Liver (tissue), 8 donors: ENCODE measurements at regions not wholly inside any gene's neighbourhood (a gene's known extent, or its start where the extent isn't known, plus 50 kb on each side); places are given as distances from the start of the nearest gene placed in this dataset.

Experiments
- DNase-seq: peaks from one replicate; pipeline ENCODE4 v3.0.0-alpha.2; 2017; ENCODE audit warnings: low spot score
- H3K27ac ChIP-seq, 2 donors: one replicate each; pipeline ENCODE4 v1.7.0; 2013; ENCODE audit warnings: inconsistent platforms in 2 of 2, low read length in 2 of 2, control low read depth in 1 of 2, low read depth in 1 of 2, mild to moderate bottlenecking in 1 of 2
- H3K27me3 ChIP-seq, 4 donors: one replicate each; pipeline versions ENCODE4 v1.6.1 to v1.7.0; 2013; ENCODE audit warnings: low read length in 3 of 4, inconsistent platforms in 1 of 4, mild to moderate bottlenecking in 1 of 4, moderate library complexity in 1 of 4; ENCODE audit not compliant: control insufficient read depth in 4 of 4, insufficient read depth in 4 of 4
- H3K36me3 ChIP-seq, 4 donors: one replicate each; pipeline versions ENCODE4 v1.6.1 to v1.7.0; 2013; ENCODE audit warnings: low read length in 3 of 4, mild to moderate bottlenecking in 3 of 4, low read depth in 1 of 4, moderate library complexity in 1 of 4; ENCODE audit not compliant: control insufficient read depth in 4 of 4, insufficient read depth in 3 of 4
- H3K4me1 ChIP-seq, 4 donors: one replicate each; pipeline versions ENCODE4 v1.6.1 to v1.7.0; 2013; ENCODE audit warnings: low read length in 3 of 4, mild to moderate bottlenecking in 3 of 4, moderate library complexity in 1 of 4; ENCODE audit not compliant: control insufficient read depth in 4 of 4, insufficient read depth in 4 of 4
- H3K4me3 ChIP-seq, 3 donors: one replicate each; pipeline versions ENCODE4 v1.6.1 to v1.7.0; 2013; ENCODE audit warnings: low read length in 3 of 3, control low read depth in 1 of 3, low read depth in 1 of 3, mild to moderate bottlenecking in 1 of 3
- H3K9ac ChIP-seq, 2 donors: one replicate each; pipeline ENCODE4 v1.7.0; 2013; ENCODE audit warnings: low read length in 2 of 2, mild to moderate bottlenecking in 2 of 2, moderate library complexity in 2 of 2, control low read depth in 1 of 2, low read depth in 1 of 2
- H3K9me3 ChIP-seq, 4 donors: one replicate each; pipeline versions ENCODE4 v1.6.1 to v1.7.0; 2013; ENCODE audit warnings: low read length in 3 of 4; ENCODE audit not compliant: control insufficient read depth in 4 of 4
- ATF3 ChIP-seq: IDR thresholded peaks from 2 replicates; pipeline ENCODE4 v1.6.1; 2016; ENCODE audit warnings: antibody characterized with exemption
- CTCF ChIP-seq: fragments of 150-350 bp; IDR thresholded peaks from 2 replicates; pipeline ENCODE4 v1.5.1; 2017; ENCODE audit warnings: improper control_type of control experiment, low read depth, low read length; ENCODE audit not compliant: missing input control
- EGR1 ChIP-seq, 2 donors: IDR thresholded peaks; 2 replicates each; pipeline ENCODE4 v1.6.1; 2016 to 2018; ENCODE audit warnings: antibody characterized with exemption in 2 of 2, low read depth in 2 of 2
- FOXA1 ChIP-seq: IDR thresholded peaks from 2 replicates; pipeline ENCODE4 v1.6.1; 2016; ENCODE audit warnings: antibody characterized with exemption
- FOXA2 ChIP-seq: IDR thresholded peaks from 2 replicates; pipeline ENCODE4 v1.6.1; 2016; ENCODE audit warnings: antibody characterized with exemption
- GABPA ChIP-seq, 2 donors: IDR thresholded peaks in 1 of 2; conservative IDR thresholded peaks in 1 of 2; 2 replicates each; pipeline ENCODE4 v1.6.1; 2016; ENCODE audit warnings: antibody characterized with exemption in 2 of 2, mild to moderate bottlenecking in 1 of 2, moderate library complexity in 1 of 2
- HNF4A ChIP-seq, 2 donors: conservative IDR thresholded peaks; 2 replicates each; pipeline ENCODE4 v1.6.1; 2016; ENCODE audit warnings: antibody characterized with exemption in 2 of 2, mild to moderate bottlenecking in 2 of 2
- HNF4G ChIP-seq: IDR thresholded peaks from 2 replicates; pipeline ENCODE4 v1.6.1; 2016; ENCODE audit warnings: antibody characterized with exemption
- JUND ChIP-seq, 2 donors: IDR thresholded peaks; 2 replicates each; pipeline ENCODE4 v1.6.1; 2016; ENCODE audit warnings: antibody characterized with exemption in 2 of 2
- MAX ChIP-seq: IDR thresholded peaks from 2 replicates; pipeline ENCODE4 v1.6.1; 2016; ENCODE audit warnings: antibody characterized with exemption
- NR2F2 ChIP-seq: IDR thresholded peaks from 2 replicates; pipeline ENCODE4 v1.6.1; 2016; ENCODE audit warnings: antibody characterized with exemption
- REST ChIP-seq: IDR thresholded peaks from 2 replicates; pipeline ENCODE4 v1.6.1; 2016; ENCODE audit warnings: antibody characterized with exemption, mild to moderate bottlenecking
- RXRA ChIP-seq, 2 donors: IDR thresholded peaks; 2 replicates each; pipeline ENCODE4 v1.6.1; 2017 to 2018; ENCODE audit warnings: antibody characterized with exemption in 2 of 2, mild to moderate bottlenecking in 1 of 2
- SP1 ChIP-seq: IDR thresholded peaks from 2 replicates; pipeline ENCODE4 v1.6.1; 2018; ENCODE audit warnings: antibody characterized with exemption, mild to moderate bottlenecking
- TAF1 ChIP-seq: conservative IDR thresholded peaks from 2 replicates; pipeline ENCODE4 v1.6.1; 2016; ENCODE audit warnings: antibody characterized with exemption, mild to moderate bottlenecking
- YY1 ChIP-seq: IDR thresholded peaks from 2 replicates; pipeline ENCODE4 v1.6.1; 2016; ENCODE audit warnings: antibody characterized with exemption, mild to moderate bottlenecking
- ZBTB33 ChIP-seq: IDR thresholded peaks from 2 replicates; pipeline ENCODE4 v1.6.1; 2016; ENCODE audit warnings: antibody characterized with exemption
- WGBS: extraction: QIAGEN DNeasy Blood & Tissue Kit; methylation state at CpG from one replicate; pipeline ENCODE4 v1.1.7; 2013; 5-methylcytosine and 5-hydroxymethylcytosine counted together
- donor health status: healthy.
- donor health status: healthy.
- donor health status: healthy.
- donor health status: healthy.
- donor health status: healthy.

- Histone ChIP-seq H3K9me3 (peaks cover 4 to 13% (median 6%) of the 10 kb centered on the region in 4 donors), H3K36me3 (no peaks in the 10 kb centered on the region), H3K27me3 (no peaks in the 10 kb centered on the region), H3K4me3 (no peak overlapping the region), H3K9ac (no peak overlapping the region), H3K4me1 (no peaks in the 10 kb centered on the region), H3K27ac (no peak overlapping the region)
- WGBS, result 77% methylated on average over 6 of the region's 6 CpGs
- no peak for TF ChIP-seq EGR1 (IDR thresholded peaks at IDR 0.05; ENCODE audit: low read depth in 2 of 2)
- no peak for TF ChIP-seq ZBTB33
- no peak for TF ChIP-seq NR2F2
- no peak for TF ChIP-seq REST
- no peak for TF ChIP-seq HNF4G
- TF ChIP-seq GABPA (IDR thresholded peaks at IDR 0.05 in 1 of 2, conservative IDR thresholded peaks at IDR 0.05 in 1 of 2), result no peak
- DNase-seq, result no peak
Observed at GRCh38 chr14:101318271-101318670, 243.0 kb upstream of the DIO3 start.

GRCh38 chr14:101320396-101320795 is 240.9 kb upstream of the DIO3 start:
- Histone ChIP-seq H3K36me3 (no peaks in the 10 kb centered on the region), H3K4me3 (no peak overlapping the region), H3K27me3 (no peaks in the 10 kb centered on the region), H3K9ac (no peak overlapping the region), H3K27ac (no peak overlapping the region), H3K4me1 (peaks cover 0 to 4% (median 3%) of the 10 kb centered on the region in 4 donors), H3K9me3 (peaks cover 7 to 22% (median 8%) of the 10 kb centered on the region in 4 donors)
- TF ChIP-seq REST, result no peak
- no peak for TF ChIP-seq NR2F2
- no peak for TF ChIP-seq ZBTB33
- TF ChIP-seq FOXA1, result no peak
- TF ChIP-seq RXRA (IDR thresholded peaks at IDR 0.05), result no peak
- TF ChIP-seq TAF1, result no peak
- TF ChIP-seq SP1, result no peak
- no peak for TF ChIP-seq CTCF
- no peak for TF ChIP-seq YY1
- no peak for TF ChIP-seq MAX
- no peak for TF ChIP-seq HNF4A (conservative IDR thresholded peaks at IDR 0.05)
- no peak for TF ChIP-seq FOXA2
- TF ChIP-seq JUND (IDR thresholded peaks at IDR 0.05), result no peak
- TF ChIP-seq GABPA (IDR thresholded peaks at IDR 0.05 in 1 of 2, conservative IDR thresholded peaks at IDR 0.05 in 1 of 2), result no peak
- no peak for TF ChIP-seq EGR1 (IDR thresholded peaks at IDR 0.05; ENCODE audit: low read depth in 2 of 2)
- no peak for TF ChIP-seq ATF3
- DNase-seq, result no peak
- WGBS, result 83% methylated on average over 1 of the region's 1 CpG
